ENCODE measurements at regions not wholly inside any gene's neighbourhood (a gene's known extent, or its start where the extent isn't known, plus 50 kb on each side); places are given as distances from the start of the nearest gene placed in this dataset.
"Not testable (repeated sequence)": the region's sequence is repeated elsewhere in the genome, so short reads cannot be mapped to it uniquely, and the experiment has no call there.

GRCh38 chr7:131723926-131724325, 167.5 kb upstream of the PODXL start:
- peak; percentile 8 for DNase-seq

GRCh38 chr7:131722371-131722770, 165.9 kb upstream of the PODXL start:
- peak; percentile 63 for DNase-seq

- no peak for DNase-seq
Observed at GRCh38 chr7:131721660-131722059, 165.2 kb upstream of the PODXL start.

- DNase-seq, result no peak
Observed at GRCh38 chr7:131720703-131721102, 164.3 kb upstream of the PODXL start.

GRCh38 chr7:131717181-131717580, 160.8 kb upstream of the PODXL start:
- no peak for DNase-seq

GRCh38 chr7:131699323-131699722, 142.9 kb upstream of the PODXL start:
- no peak for DNase-seq

- DNase-seq, result peak; percentile 49
Observed at GRCh38 chr7:131692131-131692960, 135.9 kb upstream of the PODXL start.

GRCh38 chr7:131691454-131692130, 135.2 kb upstream of the PODXL start:
- DNase-seq, result no peak

GRCh38 chr7:131690441-131690840, 134.0 kb upstream of the PODXL start:
- no peak for DNase-seq

- DNase-seq, result no peak
Observed at GRCh38 chr7:131689662-131690234, 133.3 kb upstream of the PODXL start.

GRCh38 chr7:131688738-131689661, 132.6 kb upstream of the PODXL start:
- peak; percentile 62 for DNase-seq

GRCh38 chr7:131687296-131687695, 130.9 kb upstream of the PODXL start:
- no peak for DNase-seq

GRCh38 chr7:131686833-131687232, 130.4 kb upstream of the PODXL start:
- no peak for DNase-seq

- no peak for DNase-seq
Observed at GRCh38 chr7:131683536-131684125, 127.2 kb upstream of the PODXL start.

GRCh38 chr7:131681961-131682360, 125.5 kb upstream of the PODXL start:
- DNase-seq, result no peak

- DNase-seq, result not testable (repeated sequence)
Observed at GRCh38 chr7:131679071-131679470, 122.6 kb upstream of the PODXL start.

- not testable (repeated sequence) for DNase-seq
Observed at GRCh38 chr7:131676850-131677249, 120.4 kb upstream of the PODXL start.

- DNase-seq, result no peak
Observed at GRCh38 chr7:131674131-131674530, 117.7 kb upstream of the PODXL start.

GRCh38 chr7:131673576-131673975, 117.1 kb upstream of the PODXL start:
- DNase-seq, result no peak

- DNase-seq, result no peak
Observed at GRCh38 chr7:131670406-131670805, 114.0 kb upstream of the PODXL start.

- no peak for DNase-seq
Observed at GRCh38 chr7:131667699-131668098, 111.3 kb upstream of the PODXL start.

- DNase-seq, result no peak
Observed at GRCh38 chr7:131665021-131665420, 108.6 kb upstream of the PODXL start.
